Sigmoid colon (tissue), 4 donors: ENCODE measurements at regions not wholly inside any gene's neighbourhood (a gene's known extent, or its start where the extent isn't known, plus 50 kb on each side); places are given as distances from the start of the nearest gene placed in this dataset.

Experiments
- CTCF ChIP-seq, 4 experiments: fragments of 450-650 bp in 3 of 4; fragments of 200-600 bp in 1 of 4; IDR thresholded peaks; one replicate each; pipeline ENCODE4 v1.5.1; 2016 to 2019; ENCODE audit warnings: antibody characterized with exemption in 4 of 4, mild to moderate bottlenecking in 3 of 4, moderate library complexity in 2 of 4
- POLR2AphosphoS5 ChIP-seq, 4 donors: sonication (generic); formaldehyde crosslinking; IDR thresholded peaks; one replicate each; pipeline ENCODE4 v1.6.1; 2017; ENCODE audit warnings: antibody characterized with exemption in 4 of 4

DNA sequence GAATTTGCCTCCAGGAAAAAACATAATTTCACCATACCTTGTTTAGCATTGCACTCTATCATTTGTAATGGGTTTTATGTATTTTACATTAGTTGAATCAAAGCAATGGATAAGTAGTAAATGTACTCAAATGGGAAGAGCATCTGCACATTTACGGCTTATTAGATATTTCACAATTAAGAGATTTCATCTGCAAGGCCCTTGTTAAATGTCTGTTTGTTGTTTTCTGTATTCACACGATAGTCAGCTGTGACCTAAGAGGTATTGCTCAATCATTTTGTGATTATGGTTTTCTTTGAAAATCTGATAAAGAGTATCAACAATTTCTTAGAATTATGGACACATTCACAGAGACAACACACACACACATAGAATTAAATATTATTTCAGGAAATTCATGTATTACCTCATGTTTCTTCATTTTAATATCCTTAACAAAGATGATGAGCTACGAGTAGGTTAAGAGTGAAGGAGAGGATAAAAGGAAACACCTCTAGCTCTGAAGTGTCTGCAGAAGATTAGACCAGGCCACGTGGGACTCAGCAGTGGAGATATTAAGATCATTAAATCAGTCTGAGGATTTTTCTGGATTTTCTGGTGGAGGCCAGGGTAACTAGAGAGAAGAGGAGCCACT lies 121.9 kb upstream of the POU1F1 start:
- no peak for TF ChIP-seq CTCF (IDR thresholded peaks at IDR 0.05)
- no peak for TF ChIP-seq POLR2AphosphoS5 (IDR thresholded peaks at IDR 0.05)
